ENCODE measurements at regions not wholly inside any gene's neighbourhood (a gene's known extent, or its start where the extent isn't known, plus 50 kb on each side); places are given as distances from the start of the nearest gene placed in this dataset.

DNA sequence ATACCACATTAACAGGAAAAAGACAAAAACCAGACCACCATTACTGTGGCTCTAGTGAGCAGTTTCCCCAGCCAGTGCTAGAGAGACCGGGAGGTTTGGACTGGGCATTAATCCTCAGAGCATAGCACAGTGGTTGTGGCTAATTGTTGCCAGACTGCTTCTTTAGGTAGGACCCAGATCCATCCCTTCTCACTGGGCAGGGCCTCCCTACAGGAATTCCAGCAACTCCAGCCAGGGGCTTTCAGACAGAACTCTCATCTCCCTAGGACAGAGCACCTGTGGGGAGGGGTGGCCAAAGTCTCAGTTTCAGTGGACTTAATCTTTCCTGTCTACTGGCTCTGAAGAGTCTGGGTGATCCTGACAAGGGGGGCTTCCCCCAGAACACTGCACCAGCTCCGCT, 759.6 kb downstream of the SQOR start:
- H3K9ac ChIP-seq (ENCODE audit: low read length): no peak overlapping the region
- CTCF ChIA-PET: no interaction called here
- no peaks in the 10 kb centered on the region for H3K4me1 ChIP-seq (ENCODE audit: control insufficient read depth in 1 of 2, insufficient read depth in 2 of 2, low read length in 2 of 2)
- no peak overlapping the region for H2AFZ ChIP-seq (ENCODE audit: low read depth, low read length, poor library complexity, severe bottlenecking)
- BruUV-seq (replicated peaks): no TSS peak
- H3K4me3 ChIP-seq (replicated peaks in 1 of 2; ENCODE audit: low read depth in 1 of 2, low read length in 2 of 2): no peak overlapping the region
- POLR2A ChIA-PET: no interaction called here
- H3K9me3 ChIP-seq (ENCODE audit: control insufficient read depth in 1 of 2, insufficient read depth in 1 of 2, low read depth in 1 of 2, low read length in 2 of 2): peaks cover 4 to 28% of the 10 kb centered on the region in 2 experiments; a peak in 2 of 4 replicates
- ATAC-seq (no peak), DNase-seq (ENCODE audit: low read depth, low spot score) (no peak)
- no peaks in the 10 kb centered on the region for H3K27me3 ChIP-seq (ENCODE audit: insufficient read depth, low read length)
- intact Hi-C loops (cut with micrococcal nuclease): no loop called here
- H3K9me2 ChIP-seq (ENCODE audit: insufficient read depth): no peaks in the 10 kb centered on the region
- H3K27ac ChIP-seq (ENCODE audit: low read depth, low read length): no peak overlapping the region
- no peaks in the 10 kb centered on the region for H3K79me2 ChIP-seq (ENCODE audit: insufficient read depth, low read length)
- H4K20me1 ChIP-seq (ENCODE audit: insufficient read depth): no peaks in the 10 kb centered on the region
- TF ChIP-seq POLR2A (IDR thresholded peaks at IDR 0.05; ENCODE audit: borderline replicate concordance, extremely low read depth, insufficient read depth, insufficient read length) (no peak), POLR2AphosphoS5 (IDR thresholded peaks at IDR 0.05; ENCODE audit: low read depth, low read length) (no peak), ZFX (IDR thresholded peaks at IDR 0.05) (no peak), SIN3A (IDR thresholded peaks at IDR 0.05; ENCODE audit: low read depth) (no peak), FOSL1 (IDR thresholded peaks at IDR 0.05; ENCODE audit: low read depth) (no peak), TCF7L2 (IDR thresholded peaks at IDR 0.05; ENCODE audit: borderline replicate concordance, extremely low read depth, insufficient read depth, insufficient read length) (no peak), CBX3 (IDR thresholded peaks at IDR 0.05; ENCODE audit: low read depth) (no peak), CTCF (IDR thresholded peaks at IDR 0.05 in 2 of 3, conservative IDR thresholded peaks at IDR 0.05 in 1 of 3; ENCODE audit: borderline replicate concordance in 1 of 3, insufficient read depth in 1 of 3, low read depth in 2 of 3, low read length in 2 of 3) (no peak), YY1 (IDR thresholded peaks at IDR 0.05; ENCODE audit: extremely low read depth, insufficient replicate concordance, low read depth, low read length) (no peak), JUND (IDR thresholded peaks at IDR 0.05) (no peak), ZNF274 (IDR thresholded peaks at IDR 0.05; ENCODE audit: low read depth, low read length) (no peak), MAX (IDR thresholded peaks at IDR 0.05) (no peak), EZH2 (IDR thresholded peaks at IDR 0.05) (no peak), CEBPB (IDR thresholded peaks at IDR 0.05; ENCODE audit: low read depth) (no peak), RAD21 (IDR thresholded peaks at IDR 0.05; ENCODE audit: low read depth) (no peak), EZH2phosphoT487 (IDR thresholded peaks at IDR 0.05; ENCODE audit: borderline replicate concordance) (no peak)
- TF ChIP-seq, protein P1, sequence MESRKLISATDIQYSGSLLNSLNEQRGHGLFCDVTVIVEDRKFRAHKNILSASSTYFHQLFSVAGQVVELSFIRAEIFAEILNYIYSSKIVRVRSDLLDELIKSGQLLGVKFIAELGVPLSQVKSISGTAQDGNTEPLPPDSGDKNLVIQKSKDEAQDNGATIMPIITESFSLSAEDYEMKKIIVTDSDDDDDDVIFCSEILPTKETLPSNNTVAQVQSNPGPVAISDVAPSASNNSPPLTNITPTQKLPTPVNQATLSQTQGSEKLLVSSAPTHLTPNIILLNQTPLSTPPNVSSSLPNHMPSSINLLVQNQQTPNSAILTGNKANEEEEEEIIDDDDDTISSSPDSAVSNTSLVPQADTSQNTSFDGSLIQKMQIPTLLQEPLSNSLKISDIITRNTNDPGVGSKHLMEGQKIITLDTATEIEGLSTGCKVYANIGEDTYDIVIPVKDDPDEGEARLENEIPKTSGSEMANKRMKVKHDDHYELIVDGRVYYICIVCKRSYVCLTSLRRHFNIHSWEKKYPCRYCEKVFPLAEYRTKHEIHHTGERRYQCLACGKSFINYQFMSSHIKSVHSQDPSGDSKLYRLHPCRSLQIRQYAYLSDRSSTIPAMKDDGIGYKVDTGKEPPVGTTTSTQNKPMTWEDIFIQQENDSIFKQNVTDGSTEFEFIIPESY (IDR thresholded peaks at IDR 0.05; ENCODE audit: extremely low read depth, insufficient replicate concordance, low read length): no peak
- TF ChIP-seq, protein P2, sequence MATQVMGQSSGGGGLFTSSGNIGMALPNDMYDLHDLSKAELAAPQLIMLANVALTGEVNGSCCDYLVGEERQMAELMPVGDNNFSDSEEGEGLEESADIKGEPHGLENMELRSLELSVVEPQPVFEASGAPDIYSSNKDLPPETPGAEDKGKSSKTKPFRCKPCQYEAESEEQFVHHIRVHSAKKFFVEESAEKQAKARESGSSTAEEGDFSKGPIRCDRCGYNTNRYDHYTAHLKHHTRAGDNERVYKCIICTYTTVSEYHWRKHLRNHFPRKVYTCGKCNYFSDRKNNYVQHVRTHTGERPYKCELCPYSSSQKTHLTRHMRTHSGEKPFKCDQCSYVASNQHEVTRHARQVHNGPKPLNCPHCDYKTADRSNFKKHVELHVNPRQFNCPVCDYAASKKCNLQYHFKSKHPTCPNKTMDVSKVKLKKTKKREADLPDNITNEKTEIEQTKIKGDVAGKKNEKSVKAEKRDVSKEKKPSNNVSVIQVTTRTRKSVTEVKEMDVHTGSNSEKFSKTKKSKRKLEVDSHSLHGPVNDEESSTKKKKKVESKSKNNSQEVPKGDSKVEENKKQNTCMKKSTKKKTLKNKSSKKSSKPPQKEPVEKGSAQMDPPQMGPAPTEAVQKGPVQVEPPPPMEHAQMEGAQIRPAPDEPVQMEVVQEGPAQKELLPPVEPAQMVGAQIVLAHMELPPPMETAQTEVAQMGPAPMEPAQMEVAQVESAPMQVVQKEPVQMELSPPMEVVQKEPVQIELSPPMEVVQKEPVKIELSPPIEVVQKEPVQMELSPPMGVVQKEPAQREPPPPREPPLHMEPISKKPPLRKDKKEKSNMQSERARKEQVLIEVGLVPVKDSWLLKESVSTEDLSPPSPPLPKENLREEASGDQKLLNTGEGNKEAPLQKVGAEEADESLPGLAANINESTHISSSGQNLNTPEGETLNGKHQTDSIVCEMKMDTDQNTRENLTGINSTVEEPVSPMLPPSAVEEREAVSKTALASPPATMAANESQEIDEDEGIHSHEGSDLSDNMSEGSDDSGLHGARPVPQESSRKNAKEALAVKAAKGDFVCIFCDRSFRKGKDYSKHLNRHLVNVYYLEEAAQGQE (IDR thresholded peaks at IDR 0.05; ENCODE audit: low read depth): no peak
- H3K4me2 ChIP-seq (ENCODE audit: low read length): no peak overlapping the region
- RAD21 ChIA-PET (ENCODE audit: low non-redundant PET in 1 of 2, low total read pairs in 2 of 2, uncharacterized antibody in 2 of 2, unreplicated experiment in 2 of 2): no interaction called here
- H3K36me3 ChIP-seq (ENCODE audit: control insufficient read depth in 1 of 2, insufficient read depth in 2 of 2, low read length in 2 of 2): no peaks in the 10 kb centered on the region

Measured in HCT116 (cell line).